IMR-90 (cell line): ENCODE measurements at regions not wholly inside any gene's neighbourhood (a gene's known extent, or its start where the extent isn't known, plus 50 kb on each side); places are given as distances from the start of the nearest gene placed in this dataset.
A peak's percentile ranks its signal among the peaks of the same experiment; 100 is the strongest.

Experiments
- ATAC-seq: fragments of 200-7000 bp; cut with Tn5 transposase; 2 replicates; pipeline ENCODE4 v1.9.1; 2020; ENCODE audit warnings: low read depth, mild to moderate bottlenecking, moderate library complexity
- BruUV-seq: library from RNA; stranded (reverse); fragments of 400-500 nt; replicated peaks from 2 replicates; lab custom pipeline; 2021; lab: Mats Ljungman, UMichigan
- CTCF ChIA-PET: fragments of 300-600 bp; formaldehyde crosslinking; extraction: SDS; loops from one replicate; lab custom pipeline; 2021; ENCODE audit warnings: antibody characterized with exemption; lab: Yijun Ruan, JAX
- POLR2A ChIA-PET: fragments of 300-600 bp; sonication (Branson Sonifier 250); formaldehyde crosslinking; loops from one replicate; lab custom pipeline; 2022; ENCODE audit warnings: antibody characterized with exemption; ENCODE audit not compliant: unreplicated experiment; lab: Charles Lee
- DNase-seq: peaks from one replicate; pipeline ENCODE4 v3.0.0; 2013
- H2AFZ ChIP-seq: replicated peaks from 2 replicates; pipeline ENCODE3; 2013; ENCODE audit warnings: low read length, mild to moderate bottlenecking; ENCODE audit not compliant: poor library complexity
- H2AK5ac ChIP-seq: 2 replicates; pipeline ENCODE4 v1.6.1; 2013; ENCODE audit warnings: low read depth, low read length, inconsistent platforms
- H2AK9ac ChIP-seq: replicated peaks from 2 replicates; pipeline ENCODE3; 2013; ENCODE audit warnings: mild to moderate bottlenecking, low read depth, low read length, moderate library complexity; ENCODE audit not compliant: poor library complexity
- H2BK120ac ChIP-seq: 2 replicates; pipeline ENCODE4 v1.6.1; 2013; ENCODE audit warnings: low read depth, low read length, inconsistent platforms
- H2BK15ac ChIP-seq: 3 replicates; pipeline ENCODE4 v1.6.1; 2013; ENCODE audit warnings: low read depth, low read length, inconsistent platforms
- H2BK20ac ChIP-seq: 2 replicates; pipeline ENCODE4 v1.6.1; 2013; ENCODE audit warnings: low read depth, mild to moderate bottlenecking, inconsistent platforms, low read length, moderate library complexity
- H2BK5ac ChIP-seq: 2 replicates; pipeline ENCODE4 v1.6.1; 2013; ENCODE audit warnings: mild to moderate bottlenecking, low read depth, low read length, inconsistent platforms; ENCODE audit not compliant: poor library complexity, severe bottlenecking
- H3K14ac ChIP-seq: replicated peaks from 2 replicates; pipeline ENCODE4 v1.6.1; 2013; ENCODE audit warnings: low read depth, low read length, inconsistent platforms
- H3K18ac ChIP-seq: 2 replicates; pipeline ENCODE4 v1.6.1; 2013; ENCODE audit warnings: low read depth, low read length, control low read depth
- H3K23ac ChIP-seq: 2 replicates; pipeline ENCODE4 v1.6.1; 2013; ENCODE audit warnings: low read depth, low read length, inconsistent platforms
- H3K27ac ChIP-seq: 2 replicates; pipeline ENCODE4 v1.5.1; 2013; ENCODE audit warnings: mild to moderate bottlenecking, control low read depth, low read length; ENCODE audit not compliant: insufficient read depth
- H3K27me3 ChIP-seq: 2 replicates; pipeline ENCODE4 v1.6.1; 2013; ENCODE audit warnings: low read length; ENCODE audit not compliant: control insufficient read depth, insufficient read depth
- H3K36me3 ChIP-seq: 2 replicates; pipeline ENCODE4 v1.6.1; 2013; ENCODE audit warnings: low read length, mixed read lengths; ENCODE audit not compliant: control insufficient read depth, insufficient read depth
- H3K4ac ChIP-seq: 2 replicates; pipeline ENCODE4 v1.6.1; 2013; ENCODE audit warnings: low read depth, low read length, inconsistent platforms
- H3K4me1 ChIP-seq: 2 replicates; pipeline ENCODE4 v1.6.1; 2013; ENCODE audit warnings: low read length, mixed read lengths; ENCODE audit not compliant: control insufficient read depth, insufficient read depth
- H3K4me2 ChIP-seq: 2 replicates; pipeline ENCODE4 v1.6.1; 2013; ENCODE audit warnings: low read depth, mild to moderate bottlenecking, control low read depth, low read length, moderate library complexity
- H3K4me3 ChIP-seq: 2 replicates; pipeline ENCODE4 v1.5.1; 2013; ENCODE audit warnings: low read depth, mild to moderate bottlenecking, control low read depth, low read length, moderate library complexity; ENCODE audit not compliant: insufficient read depth
- H3K56ac ChIP-seq: 2 replicates; pipeline ENCODE4 v1.6.1; 2013; ENCODE audit warnings: low read length, inconsistent platforms; ENCODE audit not compliant: insufficient read depth; ENCODE audit errors: extremely low read depth
- H3K79me1 ChIP-seq, 2 experiments: 2 replicates each; pipeline ENCODE4 v1.6.1; 2013; ENCODE audit warnings: low read length in 2 of 2, inconsistent platforms in 1 of 2, low read depth in 1 of 2
- H3K9ac ChIP-seq: 2 replicates; pipeline ENCODE4 v1.6.1; 2013; ENCODE audit warnings: low read depth, low read length, control low read depth
- H3K9me1 ChIP-seq: 2 replicates; pipeline ENCODE4 v1.6.1; 2013; ENCODE audit warnings: low read length, inconsistent platforms; ENCODE audit not compliant: insufficient read depth
- H3K9me3 ChIP-seq: 2 replicates; pipeline ENCODE4 v1.6.1; 2013; ENCODE audit warnings: low read length; ENCODE audit not compliant: control insufficient read depth, insufficient read depth
- H4K20me1 ChIP-seq: 2 replicates; pipeline ENCODE4 v1.6.1; 2013; ENCODE audit warnings: low read length, inconsistent platforms; ENCODE audit not compliant: insufficient read depth
- H4K5ac ChIP-seq: 2 replicates; pipeline ENCODE4 v1.6.1; 2013; ENCODE audit warnings: mild to moderate bottlenecking, low read depth, low read length, control low read depth
- H4K8ac ChIP-seq, 2 experiments: 2 replicates each; pipeline ENCODE4 v1.6.1; 2013; ENCODE audit warnings: low read depth in 2 of 2, low read length in 2 of 2, control low read depth in 1 of 2, inconsistent platforms in 1 of 2
- H4K91ac ChIP-seq: 2 replicates; pipeline ENCODE4 v1.6.1; 2013; ENCODE audit warnings: low read depth, low read length, inconsistent platforms; ENCODE audit not compliant: insufficient read depth
- BHLHE40 ChIP-seq: fragments of 150-350 bp; IDR thresholded peaks from 2 replicates; pipeline ENCODE4 v1.6.1; 2016; ENCODE audit warnings: mild to moderate bottlenecking, low read depth, low read length
- CEBPB ChIP-seq: IDR thresholded peaks from 2 replicates; pipeline ENCODE4 v1.6.1; 2012; ENCODE audit warnings: low read depth, low read length, improper control_type of control experiment
- CHD1 ChIP-seq: IDR thresholded peaks from 2 replicates; pipeline ENCODE4 v1.6.1; 2012; ENCODE audit warnings: low read depth, low read length, improper control_type of control experiment
- FOS ChIP-seq: fragments of 150-350 bp; IDR thresholded peaks from 2 replicates; pipeline ENCODE4 v1.6.1; 2016; ENCODE audit warnings: low read depth, low read length
- MAFK ChIP-seq: IDR thresholded peaks from 2 replicates; pipeline ENCODE4 v1.6.1; 2012; ENCODE audit warnings: low read depth, low read length, improper control_type of control experiment
- MAZ ChIP-seq: IDR thresholded peaks from 2 replicates; pipeline ENCODE4 v1.6.1; 2012; ENCODE audit warnings: low read depth, mild to moderate bottlenecking, low read length, improper control_type of control experiment, moderate library complexity, borderline replicate concordance
- MXI1 ChIP-seq: IDR thresholded peaks from 2 replicates; pipeline ENCODE4 v1.6.1; 2012; ENCODE audit warnings: low read depth, mild to moderate bottlenecking, low read length, moderate library complexity, borderline replicate concordance
- NFE2L2 ChIP-seq: fragments of 150-350 bp; IDR thresholded peaks from 2 replicates; pipeline ENCODE4 v1.6.1; 2016; ENCODE audit warnings: low read depth, mild to moderate bottlenecking, low read length
- POLR2A ChIP-seq: IDR thresholded peaks from 2 replicates; pipeline ENCODE4 v1.6.1; 2012; ENCODE audit warnings: mild to moderate bottlenecking, low read depth, low read length
- RAD21 ChIP-seq: IDR thresholded peaks from 2 replicates; pipeline ENCODE4 v1.6.1; 2012; ENCODE audit warnings: low read length, improper control_type of control experiment
- RCOR1 ChIP-seq: IDR thresholded peaks from 2 replicates; pipeline ENCODE4 v1.6.1; 2012; ENCODE audit warnings: mild to moderate bottlenecking, low read length, improper control_type of control experiment; ENCODE audit not compliant: insufficient replicate concordance
- RFX5 ChIP-seq: IDR thresholded peaks from 2 replicates; pipeline ENCODE4 v1.8.0; 2012; ENCODE audit warnings: low read depth, mild to moderate bottlenecking, low read length, moderate library complexity
- SMC3 ChIP-seq: fragments of 150-350 bp; IDR thresholded peaks from 2 replicates; pipeline ENCODE4 v1.6.1; 2016; ENCODE audit warnings: low read depth, mild to moderate bottlenecking, antibody characterized with exemption, low read length, moderate library complexity
- WGBS, 2 experiments: methylation state at CpG; one replicate each; pipeline versions ENCODE4 v1.1.5 to v1.1.7; 2013; ENCODE audit warnings: missing lambda C conversion rate in 2 of 2; ENCODE audit not compliant: insufficient read length in 1 of 2; ENCODE audit errors: extremely low coverage in 2 of 2; 5-methylcytosine and 5-hydroxymethylcytosine counted together
- dilution Hi-C: fragments of 300-500 bp; cut with HindIII; formaldehyde crosslinking; loops from one replicate; pipeline ENCODE4 v1.14.3; 2018; ENCODE audit warnings: low sequenced_read_pairs; ENCODE audit not compliant: unreplicated experiment
- in situ Hi-C: fragments of 300-500 bp; cut with MboI; formaldehyde crosslinking; loops from 3 replicates; pipeline ENCODE4 v1.14.3; 2019; ENCODE audit warnings: low sequenced_read_pairs, inconsistent platforms, mixed read lengths
- intact Hi-C: fragments of 100-400 bp; cut with micrococcal nuclease; formaldehyde crosslinking; loops from 2 replicates; pipeline ENCODE4 v1.10.0; 2022
- TF ChIP-seq, protein P1 (sequence below): conservative IDR thresholded peaks from 2 replicates; pipeline ENCODE4 v1.5.1; 2012; ENCODE audit warnings: mild to moderate bottlenecking, low read depth, low read length, improper control_type of control experiment
- TF ChIP-seq, protein P2 (sequence below): fragments of 150-350 bp; IDR thresholded peaks from 2 replicates; pipeline ENCODE4 v1.6.1; 2017; ENCODE audit warnings: mild to moderate bottlenecking, antibody characterized with exemption, low read length, low read depth

DNA sequence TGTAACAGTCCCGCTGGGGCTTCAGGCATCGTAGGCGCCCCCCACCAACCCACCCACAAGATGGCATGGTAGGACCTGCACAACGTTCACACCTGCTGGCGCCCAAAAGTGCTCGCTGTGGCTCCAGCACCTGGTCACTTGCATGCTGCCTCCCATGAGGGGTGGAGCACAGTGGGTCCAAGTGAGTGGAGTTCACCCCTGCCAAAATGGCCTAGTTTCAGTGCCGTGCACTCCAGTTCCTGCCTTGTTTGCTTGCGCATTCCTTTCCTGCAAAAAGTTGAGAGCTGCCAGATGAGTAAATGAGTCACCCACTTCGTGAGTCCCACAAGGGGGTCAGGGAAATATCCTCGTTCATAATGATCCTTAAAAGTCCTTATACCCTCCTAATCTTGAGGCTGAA is 788.7 kb upstream of the DPPA4 start:
- in situ Hi-C loops = no loop called here

More for the DNA sequence above, 788.7 kb upstream of the DPPA4 start:
- dilution Hi-C loops = no loop called here
- DNase-seq (peak; percentile 19), ATAC-seq (no peak)
- ChIA-PET CTCF (no interaction called here), POLR2A (no interaction called here)
- no peak overlapping the region for H3K9ac ChIP-seq
- peak overlapping the region; percentile 32 for H2AFZ ChIP-seq
- TF ChIP-seq RCOR1 (no peak), SMC3 (no peak), CHD1 (no peak), CEBPB (no peak), RFX5 (no peak), MAFK (no peak), MXI1 (no peak), POLR2A (no peak), FOS (no peak), BHLHE40 (no peak), RAD21 (no peak), NFE2L2 (no peak), MAZ (no peak)
- TF ChIP-seq, protein P1, sequence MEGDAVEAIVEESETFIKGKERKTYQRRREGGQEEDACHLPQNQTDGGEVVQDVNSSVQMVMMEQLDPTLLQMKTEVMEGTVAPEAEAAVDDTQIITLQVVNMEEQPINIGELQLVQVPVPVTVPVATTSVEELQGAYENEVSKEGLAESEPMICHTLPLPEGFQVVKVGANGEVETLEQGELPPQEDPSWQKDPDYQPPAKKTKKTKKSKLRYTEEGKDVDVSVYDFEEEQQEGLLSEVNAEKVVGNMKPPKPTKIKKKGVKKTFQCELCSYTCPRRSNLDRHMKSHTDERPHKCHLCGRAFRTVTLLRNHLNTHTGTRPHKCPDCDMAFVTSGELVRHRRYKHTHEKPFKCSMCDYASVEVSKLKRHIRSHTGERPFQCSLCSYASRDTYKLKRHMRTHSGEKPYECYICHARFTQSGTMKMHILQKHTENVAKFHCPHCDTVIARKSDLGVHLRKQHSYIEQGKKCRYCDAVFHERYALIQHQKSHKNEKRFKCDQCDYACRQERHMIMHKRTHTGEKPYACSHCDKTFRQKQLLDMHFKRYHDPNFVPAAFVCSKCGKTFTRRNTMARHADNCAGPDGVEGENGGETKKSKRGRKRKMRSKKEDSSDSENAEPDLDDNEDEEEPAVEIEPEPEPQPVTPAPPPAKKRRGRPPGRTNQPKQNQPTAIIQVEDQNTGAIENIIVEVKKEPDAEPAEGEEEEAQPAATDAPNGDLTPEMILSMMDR = no peak
- TF ChIP-seq, protein P2, sequence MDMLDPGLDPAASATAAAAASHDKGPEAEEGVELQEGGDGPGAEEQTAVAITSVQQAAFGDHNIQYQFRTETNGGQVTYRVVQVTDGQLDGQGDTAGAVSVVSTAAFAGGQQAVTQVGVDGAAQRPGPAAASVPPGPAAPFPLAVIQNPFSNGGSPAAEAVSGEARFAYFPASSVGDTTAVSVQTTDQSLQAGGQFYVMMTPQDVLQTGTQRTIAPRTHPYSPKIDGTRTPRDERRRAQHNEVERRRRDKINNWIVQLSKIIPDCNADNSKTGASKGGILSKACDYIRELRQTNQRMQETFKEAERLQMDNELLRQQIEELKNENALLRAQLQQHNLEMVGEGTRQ = no peak
- no peaks in the 10 kb centered on the region for H3K9me3 ChIP-seq
- no peaks in the 10 kb centered on the region for H4K20me1 ChIP-seq
- no peak overlapping the region for H3K56ac ChIP-seq
- H3K14ac ChIP-seq = no peak overlapping the region
- H4K91ac ChIP-seq = no peak overlapping the region
- no peak overlapping the region for H4K8ac ChIP-seq
- no peaks in the 10 kb centered on the region for H3K9me1 ChIP-seq
- no peak overlapping the region for H3K27ac ChIP-seq
- no peak overlapping the region for H2BK20ac ChIP-seq
- intact Hi-C loops = no loop called here
- no peaks in the 10 kb centered on the region for H3K79me1 ChIP-seq
- no peak overlapping the region for H2AK9ac ChIP-seq
- H3K4me1 ChIP-seq = no peaks in the 10 kb centered on the region
- no peak overlapping the region for H3K23ac ChIP-seq
- no peak overlapping the region for H2BK5ac ChIP-seq
- no TSS peak for BruUV-seq
- H3K4ac ChIP-seq = no peak overlapping the region
- WGBS, 2 experiments = 93% methylated on average over 3 of the region's 10 CpGs; no CpG with 5 or more reads in 1 of the 2 experiments
- no peak overlapping the region for H3K4me3 ChIP-seq
- no peak overlapping the region for H4K5ac ChIP-seq
- H3K36me3 ChIP-seq = no peaks in the 10 kb centered on the region
- H2AK5ac ChIP-seq = no peak overlapping the region
- no peak overlapping the region for H2BK120ac ChIP-seq
- H2BK15ac ChIP-seq = no peak overlapping the region
- H3K4me2 ChIP-seq = no peak overlapping the region
- no peak overlapping the region for H3K18ac ChIP-seq
- no peaks in the 10 kb centered on the region for H3K27me3 ChIP-seq
